H1 (cell line): ENCODE measurements at regions not wholly inside any gene's neighbourhood (a gene's known extent, or its start where the extent isn't known, plus 50 kb on each side); places are given as distances from the start of the nearest gene placed in this dataset.

Experiments used
- CTCF ChIA-PET: fragments of 300-600 bp; sonication (Branson Sonifier 250); formaldehyde crosslinking; loops from one replicate; lab custom pipeline; 2021; ENCODE audit not compliant: partially characterized antibody; lab: Charles Lee
- POLR2A ChIA-PET: fragments of 300-600 bp; sonication (Branson Sonifier 250); formaldehyde crosslinking; loops from one replicate; lab custom pipeline; 2021; ENCODE audit warnings: inconsistent platforms; ENCODE audit not compliant: partially characterized antibody; lab: Charles Lee
- DNase-seq, 2 experiments: peaks; one replicate each; pipeline versions ENCODE4 v3.0.0 to v3.0.0-alpha.2; 2010 to 2022; ENCODE audit warnings: low spot score in 2 of 2, low read depth in 1 of 2, mixed read lengths in 1 of 2
- FAIRE-seq: peaks from 2 replicates; lab custom pipeline; 2011; peaks lifted over from hg19 to GRCh38; lab: Jason Lieb, UNC
- H2AFZ ChIP-seq: 2 replicates; pipeline ENCODE4 v1.8.1; 2012; ENCODE audit warnings: low read length, inconsistent platforms
- H2AK5ac ChIP-seq: 2 replicates; pipeline ENCODE4 v1.6.1; 2013; ENCODE audit warnings: low read depth, low read length
- H2BK120ac ChIP-seq: replicated peaks from 2 replicates; pipeline ENCODE3; 2013; ENCODE audit warnings: low read depth, low read length, inconsistent platforms
- H2BK12ac ChIP-seq: 2 replicates; pipeline ENCODE4 v1.6.1; 2013; ENCODE audit warnings: low read depth, low read length
- H2BK15ac ChIP-seq: 2 replicates; pipeline ENCODE4 v1.6.1; 2013; ENCODE audit warnings: low read length
- H2BK20ac ChIP-seq: 2 replicates; pipeline ENCODE4 v1.6.1; 2013; ENCODE audit warnings: low read length
- H2BK5ac ChIP-seq: 2 replicates; pipeline ENCODE4 v1.6.1; 2013; ENCODE audit warnings: low read depth, low read length
- H3K14ac ChIP-seq: 2 replicates; pipeline ENCODE4 v1.6.1; 2013; ENCODE audit warnings: inconsistent platforms; ENCODE audit not compliant: insufficient read length
- H3K18ac ChIP-seq: 2 replicates; pipeline ENCODE4 v1.6.1; 2013; ENCODE audit warnings: low read length; ENCODE audit errors: extremely low read depth
- H3K23ac ChIP-seq: 2 replicates; pipeline ENCODE4 v1.6.1; 2013; ENCODE audit warnings: inconsistent platforms; ENCODE audit not compliant: insufficient read length
- H3K23me2 ChIP-seq: 2 replicates; pipeline ENCODE4 v1.6.1; 2013; ENCODE audit warnings: low read depth, low read length
- H3K27ac ChIP-seq: 2 replicates; pipeline ENCODE4 v1.6.1; 2011; ENCODE audit warnings: low read depth, low read length, inconsistent platforms
- H3K27me3 ChIP-seq, 4 experiments: replicated peaks in 1 of 4; 1 replicate in 1 of 4; 2 replicates in 3 of 4; pipeline versions ENCODE4 v1.6.1 to v1.8.1; 2011 to 2013; ENCODE audit warnings: low read length in 3 of 4, mild to moderate bottlenecking in 3 of 4, inconsistent platforms in 2 of 4, mixed read lengths in 2 of 4, moderate library complexity in 1 of 4; ENCODE audit not compliant: control insufficient read depth in 3 of 4, insufficient read depth in 3 of 4; ENCODE audit errors: extremely low read depth in 1 of 4
- H3K36me3 ChIP-seq, 4 experiments: 2 replicates each; pipeline versions ENCODE4 v1.6.1 to v1.8.1; 2011 to 2013; ENCODE audit warnings: mild to moderate bottlenecking in 4 of 4, low read length in 3 of 4, moderate library complexity in 2 of 4, control low read depth in 1 of 4, inconsistent platforms in 1 of 4; ENCODE audit not compliant: insufficient read depth in 4 of 4, control insufficient read depth in 2 of 4
- H3K4ac ChIP-seq: replicated peaks from 2 replicates; pipeline ENCODE3; 2013; ENCODE audit warnings: low read length, low read depth, mixed read lengths, inconsistent platforms; ENCODE audit not compliant: insufficient read length
- H3K4me1 ChIP-seq, 4 experiments: replicated peaks in 1 of 4; 1 replicate in 1 of 4; 2 replicates in 3 of 4; pipeline versions ENCODE4 v1.6.1 to v1.8.1; 2011 to 2013; ENCODE audit warnings: low read length in 3 of 4, inconsistent platforms in 2 of 4, mixed read lengths in 1 of 4; ENCODE audit not compliant: insufficient read depth in 4 of 4, control insufficient read depth in 3 of 4
- H3K4me2 ChIP-seq, 2 experiments: 2 replicates each; pipeline versions ENCODE4 v1.6.1 to v1.8.1; 2011 to 2013; ENCODE audit warnings: low read depth in 2 of 2, low read length in 2 of 2, control low read depth in 1 of 2, inconsistent platforms in 1 of 2, mild to moderate bottlenecking in 1 of 2; ENCODE audit not compliant: insufficient read depth in 1 of 2
- H3K4me3 ChIP-seq, 4 experiments: fragments of 200-600, 300-600 bp in 1 of 4; sonication (generic), shearing (Covaris generic), sonication (Bioruptor Twin) in 1 of 4; 2 replicates each; pipeline versions ENCODE4 v1.5.1 to v1.8.1; 2011 to 2016; ENCODE audit warnings: low read length in 4 of 4, low read depth in 3 of 4, control low read depth in 2 of 4, inconsistent platforms in 2 of 4, mild to moderate bottlenecking in 2 of 4, mixed read lengths in 1 of 4, moderate library complexity in 1 of 4; ENCODE audit not compliant: insufficient read depth in 2 of 4; ENCODE audit errors: extremely low read depth in 1 of 4
- H3K56ac ChIP-seq: replicated peaks from 2 replicates; pipeline ENCODE3; 2013; ENCODE audit warnings: low read depth, mild to moderate bottlenecking, mixed read lengths, low read length, inconsistent platforms; ENCODE audit not compliant: insufficient read length
- H3K79me1 ChIP-seq: 2 replicates; pipeline ENCODE4 v1.6.1; 2013; ENCODE audit warnings: low read depth, low read length, control low read depth
- H3K79me2 ChIP-seq, 2 experiments: 2 replicates each; pipeline versions ENCODE4 v1.6.1 to v1.8.1; 2012 to 2013; ENCODE audit warnings: low read length in 2 of 2, mild to moderate bottlenecking in 2 of 2, inconsistent platforms in 1 of 2; ENCODE audit not compliant: insufficient read depth in 2 of 2, control insufficient read depth in 1 of 2
- H3K9ac ChIP-seq, 4 experiments: replicated peaks in 1 of 4; 1 replicate in 1 of 4; 2 replicates in 3 of 4; pipeline versions ENCODE4 v1.6.1 to v1.8.1; 2011 to 2013; ENCODE audit warnings: low read depth in 3 of 4, low read length in 3 of 4, control low read depth in 2 of 4, mild to moderate bottlenecking in 2 of 4, moderate library complexity in 2 of 4, inconsistent platforms in 1 of 4; ENCODE audit errors: extremely low read depth in 1 of 4
- H3K9me3 ChIP-seq, 2 experiments: 2 replicates each; pipeline versions ENCODE4 v1.6.1 to v1.8.1; 2012 to 2013; ENCODE audit warnings: mild to moderate bottlenecking in 2 of 2, moderate library complexity in 2 of 2, control low read depth in 1 of 2, inconsistent platforms in 1 of 2, low read depth in 1 of 2, low read length in 1 of 2, mixed read lengths in 1 of 2; ENCODE audit not compliant: insufficient read depth in 2 of 2
- H4K20me1 ChIP-seq, 2 experiments: replicated peaks in 1 of 2; 2 replicates each; pipeline versions ENCODE3 to v1.8.1; 2011 to 2013; ENCODE audit warnings: inconsistent platforms in 2 of 2, low read length in 2 of 2, mild to moderate bottlenecking in 1 of 2; ENCODE audit not compliant: insufficient read depth in 2 of 2, control insufficient read depth in 1 of 2
- H4K5ac ChIP-seq: 2 replicates; pipeline ENCODE4 v1.6.1; 2013; ENCODE audit warnings: low read length, low read depth, mixed read lengths, inconsistent platforms; ENCODE audit not compliant: insufficient read length
- H4K8ac ChIP-seq: 2 replicates; pipeline ENCODE4 v1.8.0; 2013; ENCODE audit warnings: mild to moderate bottlenecking, moderate library complexity, low read length, inconsistent platforms; ENCODE audit not compliant: insufficient read depth; ENCODE audit errors: extremely low read depth
- H4K91ac ChIP-seq: replicated peaks from 2 replicates; pipeline ENCODE3; 2013; ENCODE audit warnings: low read length, mixed read lengths, inconsistent platforms; ENCODE audit not compliant: insufficient read length
- CHD2 ChIP-seq: IDR thresholded peaks from 2 replicates; pipeline ENCODE4 v1.6.1; 2012; ENCODE audit warnings: low read length, improper control_type of control experiment
- GABPA ChIP-seq: IDR thresholded peaks from 2 replicates; pipeline ENCODE4 v1.6.1; 2011; ENCODE audit warnings: mild to moderate bottlenecking, low read length, moderate library complexity, borderline replicate concordance; ENCODE audit not compliant: insufficient read depth
- JUN ChIP-seq: IDR thresholded peaks from 2 replicates; pipeline ENCODE4 v1.6.1; 2011; ENCODE audit warnings: low read depth, mild to moderate bottlenecking, improper control_type of control experiment, low read length
- TEAD4 ChIP-seq: IDR thresholded peaks from 2 replicates; pipeline ENCODE4 v1.6.1; 2012; ENCODE audit warnings: low read depth, low read length, inconsistent platforms, mixed read lengths
- WGBS, 2 experiments: shearing (Covaris generic) in 1 of 2; methylation state at CpG; one replicate each; pipeline versions ENCODE4 v1.1.6 to v1.1.7; 2013 to 2015; ENCODE audit warnings: low lambda C conversion rate in 2 of 2, mixed read lengths in 2 of 2, inconsistent platforms in 1 of 2, low coverage in 1 of 2, missing lambda C conversion rate in 1 of 2; ENCODE audit not compliant: insufficient replicate concordance in 2 of 2, insufficient coverage in 1 of 2, insufficient read length in 1 of 2; ENCODE audit errors: extremely low coverage in 1 of 2, missing lambda C conversion rate in 1 of 2; 5-methylcytosine and 5-hydroxymethylcytosine counted together
- TF ChIP-seq, protein P1 (sequence below), 3 experiments: IDR thresholded peaks; 1 replicate in 2 of 3; 2 replicates in 1 of 3; pipeline versions ENCODE4 v1.5.1 to v1.6.1; 2011; ENCODE audit warnings: low read length in 3 of 3, mild to moderate bottlenecking in 3 of 3, inconsistent platforms in 2 of 3, low read depth in 1 of 3, moderate library complexity in 1 of 3; ENCODE audit not compliant: insufficient read depth in 1 of 3; ENCODE audit errors: control extremely low read depth in 1 of 3

DNA sequence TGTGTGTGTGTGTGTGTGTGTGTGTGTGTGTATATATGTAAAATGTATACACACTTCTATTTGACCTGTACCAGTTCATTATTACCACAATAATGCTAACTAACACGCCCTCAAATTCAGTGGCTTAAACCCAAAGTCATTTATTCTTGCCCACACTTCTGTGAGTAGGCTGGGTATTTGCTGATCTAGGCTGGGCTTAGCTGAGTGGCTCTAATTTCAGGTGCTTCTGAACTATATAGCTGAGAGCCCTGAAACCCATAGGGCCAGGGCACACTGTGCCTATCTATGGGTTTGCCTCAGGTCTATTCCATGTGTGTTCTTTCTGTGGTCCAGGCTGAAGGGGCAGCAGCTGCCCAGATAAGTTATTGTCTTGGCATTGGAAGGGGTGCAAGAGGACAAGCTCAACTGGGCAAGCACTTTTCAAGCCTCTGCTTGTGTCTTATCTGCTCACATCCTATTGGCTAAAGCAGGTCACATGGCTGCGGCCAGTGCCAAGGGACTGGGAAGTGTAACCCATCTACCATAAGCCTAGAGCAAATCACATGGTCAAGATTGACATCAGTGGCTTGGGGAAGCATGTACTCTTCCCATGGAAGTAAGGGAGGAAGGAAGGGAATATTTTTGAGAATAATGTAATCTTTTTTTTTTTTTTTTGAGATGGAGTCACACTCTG lies 139.9 kb downstream of the PALM2AKAP2 start:
- Histone ChIP-seq H3K79me1 (no peaks in the 10 kb centered on the region), H4K20me1 (no peaks in the 10 kb centered on the region), H3K36me3 (no peaks in the 10 kb centered on the region), H3K4me2 (no peak overlapping the region), H3K23me2 (no peaks in the 10 kb centered on the region), H3K79me2 (no peaks in the 10 kb centered on the region), H2BK120ac (no peak overlapping the region), H3K9me3 (no peaks in the 10 kb centered on the region), H2AFZ (no peak overlapping the region), H3K4me3 (no peak overlapping the region), H3K4me1 (peaks cover 0 to 2% (median 0%) of the 10 kb centered on the region in 4 experiments; a peak in 1 of 7 replicates), H3K23ac (no peak overlapping the region), H3K56ac (no peak overlapping the region), H2BK5ac (no peak overlapping the region), H3K27ac (no peak overlapping the region), H3K4ac (no peak overlapping the region), H3K14ac (no peak overlapping the region), H3K18ac (no peak overlapping the region), H4K8ac (no peak overlapping the region), H4K91ac (no peak overlapping the region), H3K27me3 (no peaks in the 10 kb centered on the region), H2BK15ac (no peak overlapping the region), H3K9ac (no peak overlapping the region), H2AK5ac (no peak overlapping the region), H2BK12ac (no peak overlapping the region), H2BK20ac (no peak overlapping the region), H4K5ac (no peak overlapping the region)
- DNase-seq (no peak), FAIRE-seq (no peak)
- TF ChIP-seq, protein P1, sequence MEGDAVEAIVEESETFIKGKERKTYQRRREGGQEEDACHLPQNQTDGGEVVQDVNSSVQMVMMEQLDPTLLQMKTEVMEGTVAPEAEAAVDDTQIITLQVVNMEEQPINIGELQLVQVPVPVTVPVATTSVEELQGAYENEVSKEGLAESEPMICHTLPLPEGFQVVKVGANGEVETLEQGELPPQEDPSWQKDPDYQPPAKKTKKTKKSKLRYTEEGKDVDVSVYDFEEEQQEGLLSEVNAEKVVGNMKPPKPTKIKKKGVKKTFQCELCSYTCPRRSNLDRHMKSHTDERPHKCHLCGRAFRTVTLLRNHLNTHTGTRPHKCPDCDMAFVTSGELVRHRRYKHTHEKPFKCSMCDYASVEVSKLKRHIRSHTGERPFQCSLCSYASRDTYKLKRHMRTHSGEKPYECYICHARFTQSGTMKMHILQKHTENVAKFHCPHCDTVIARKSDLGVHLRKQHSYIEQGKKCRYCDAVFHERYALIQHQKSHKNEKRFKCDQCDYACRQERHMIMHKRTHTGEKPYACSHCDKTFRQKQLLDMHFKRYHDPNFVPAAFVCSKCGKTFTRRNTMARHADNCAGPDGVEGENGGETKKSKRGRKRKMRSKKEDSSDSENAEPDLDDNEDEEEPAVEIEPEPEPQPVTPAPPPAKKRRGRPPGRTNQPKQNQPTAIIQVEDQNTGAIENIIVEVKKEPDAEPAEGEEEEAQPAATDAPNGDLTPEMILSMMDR (IDR thresholded peaks at IDR 0.05; ENCODE audit: control extremely low read depth in 1 of 3, insufficient read depth in 1 of 3, low read depth in 1 of 3, low read length in 3 of 3): no peak
- TF ChIP-seq JUN: no peak
- TF ChIP-seq CHD2: no peak
- TF ChIP-seq GABPA: no peak
- TF ChIP-seq TEAD4: no peak
- WGBS, 2 experiments: 88% methylated on average over 2 of the region's 2 CpGs; no CpG with 5 or more reads in 1 of the 2 experiments
- CTCF ChIA-PET: interaction anchor here (0.9 to 4.7 kb wide), 5 partner anchors 9 to 264 kb away, joined by 3 to 14 read pairs (median 3); no protein-coding TSS in a partner anchor
- POLR2A ChIA-PET: no interaction called here
